Loucy (cell line): ENCODE measurements at regions not wholly inside any gene's neighbourhood (a gene's known extent, or its start where the extent isn't known, plus 50 kb on each side); places are given as distances from the start of the nearest gene placed in this dataset.

Source experiments
- CTCF ChIP-seq: fragments of 200-600 bp; sonication (generic); conservative IDR thresholded peaks from 2 replicates; pipeline ENCODE4 v1.5.1; 2014; ENCODE audit warnings: mild to moderate bottlenecking, antibody characterized with exemption, low read length
- EZH2phosphoT487 ChIP-seq: fragments of 200-600 bp; IDR thresholded peaks from 2 replicates; pipeline ENCODE4 v1.6.1; 2018; ENCODE audit warnings: antibody characterized with exemption, mild to moderate bottlenecking, moderate library complexity, borderline replicate concordance

- no peak for TF ChIP-seq CTCF
- TF ChIP-seq EZH2phosphoT487, result no peak
Observed at GRCh38 chr11:116101902-116102301, 597.7 kb upstream of the CADM1 start.
